Activated naive CD8-positive, alpha-beta T cell treated with anti-CD3 and anti-CD28 coated beads, Interleukin-2, amount 50 U/mL, for 16 hours (primary cell): ENCODE measurements at regions not wholly inside any gene's neighbourhood (a gene's known extent, or its start where the extent isn't known, plus 50 kb on each side); places are given as distances from the start of the nearest gene placed in this dataset.
"Not testable (repeated sequence)": the region's sequence is repeated elsewhere in the genome, so short reads cannot be mapped to it uniquely, and the experiment has no call there.

Experiments
- DNase-seq: peaks from one replicate; pipeline ENCODE4 v3.0.0-alpha.2; 2020; ENCODE audit warnings: low read depth, low spot score

DNA sequence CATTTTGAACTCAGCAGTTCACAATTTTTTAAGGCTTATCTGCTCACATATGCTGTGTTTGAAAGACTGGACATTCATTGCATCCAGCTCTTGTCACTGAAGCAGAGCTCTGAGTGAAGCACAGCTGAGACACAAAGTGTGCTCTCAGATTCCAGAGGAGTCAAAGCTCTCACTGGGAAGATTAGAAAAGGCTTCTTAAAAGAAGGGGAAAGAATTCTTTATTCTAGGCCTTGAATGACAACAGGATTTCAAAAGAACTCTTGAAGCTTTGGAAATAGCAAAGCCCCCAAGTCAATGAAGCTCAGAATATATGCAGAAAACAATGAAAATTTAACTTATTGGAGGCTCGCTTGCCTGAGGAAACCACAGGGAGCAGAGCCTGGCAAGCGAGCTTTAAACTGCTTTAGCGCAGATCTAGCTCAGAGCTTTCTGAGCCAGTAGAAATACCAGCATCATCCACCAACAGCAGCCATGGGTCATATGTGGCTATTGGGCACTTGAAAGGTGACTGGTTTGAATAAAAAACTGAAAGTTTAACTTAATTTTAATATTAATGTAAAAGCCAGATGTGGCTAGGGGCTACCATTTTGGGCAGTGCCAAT is 369.7 kb downstream of the OSR1 start:
- DNase-seq, result no peak

GRCh38 chr2:18987592-18988073 is 370.8 kb downstream of the OSR1 start:
- no peak for DNase-seq

DNA sequence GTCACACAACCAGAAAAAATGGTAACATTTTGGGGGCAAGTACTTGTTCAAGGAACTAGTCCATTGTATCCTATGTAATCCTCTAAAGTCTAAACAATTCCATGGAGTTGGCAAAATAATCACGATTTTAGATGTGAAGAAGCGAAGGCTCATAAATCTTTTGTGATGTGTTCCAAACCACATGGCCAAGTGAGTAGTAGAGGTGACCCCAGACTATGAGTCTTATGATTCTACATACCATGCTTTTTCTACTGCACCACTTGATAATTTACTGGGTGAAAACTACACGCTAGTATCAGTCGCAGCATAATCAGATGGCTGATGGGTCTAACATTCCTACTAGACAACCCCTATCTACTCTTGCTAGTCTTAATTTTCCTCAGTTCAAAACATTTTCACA is 371.4 kb downstream of the OSR1 start:
- DNase-seq, result no peak

- DNase-seq, result no peak
Measured at GRCh38 chr2:18986046-18986445, 372.4 kb downstream of the OSR1 start.

DNA sequence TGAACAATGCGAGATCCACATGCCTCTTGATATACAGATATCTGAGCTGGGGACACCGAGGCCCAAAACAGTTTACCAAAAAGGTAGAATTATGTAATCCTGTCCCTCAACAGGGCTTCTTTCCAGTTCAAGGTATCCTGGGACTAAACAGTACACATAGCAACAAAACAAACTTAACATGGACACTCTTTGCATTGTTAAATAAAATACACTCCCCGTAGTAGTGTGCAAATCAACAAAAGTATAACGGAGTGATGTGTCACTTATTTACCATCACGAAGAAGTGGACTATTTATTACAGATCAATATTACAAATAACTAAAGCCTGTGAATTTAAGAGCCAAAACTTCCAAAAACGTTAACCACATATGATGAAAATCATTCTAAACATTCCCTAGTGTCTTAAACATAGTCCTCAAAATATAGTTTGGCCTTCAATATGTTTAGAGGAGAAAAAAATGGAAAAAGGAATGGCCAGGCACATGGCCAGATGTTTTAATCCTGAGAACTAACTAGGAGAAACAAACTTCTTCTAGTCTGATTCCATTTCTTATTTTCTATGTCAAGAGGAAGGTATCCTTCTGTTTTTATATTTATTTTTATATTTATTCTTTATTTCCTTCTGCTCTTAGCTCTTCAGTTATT is 377.5 kb downstream of the OSR1 start:
- DNase-seq, result no peak

DNA sequence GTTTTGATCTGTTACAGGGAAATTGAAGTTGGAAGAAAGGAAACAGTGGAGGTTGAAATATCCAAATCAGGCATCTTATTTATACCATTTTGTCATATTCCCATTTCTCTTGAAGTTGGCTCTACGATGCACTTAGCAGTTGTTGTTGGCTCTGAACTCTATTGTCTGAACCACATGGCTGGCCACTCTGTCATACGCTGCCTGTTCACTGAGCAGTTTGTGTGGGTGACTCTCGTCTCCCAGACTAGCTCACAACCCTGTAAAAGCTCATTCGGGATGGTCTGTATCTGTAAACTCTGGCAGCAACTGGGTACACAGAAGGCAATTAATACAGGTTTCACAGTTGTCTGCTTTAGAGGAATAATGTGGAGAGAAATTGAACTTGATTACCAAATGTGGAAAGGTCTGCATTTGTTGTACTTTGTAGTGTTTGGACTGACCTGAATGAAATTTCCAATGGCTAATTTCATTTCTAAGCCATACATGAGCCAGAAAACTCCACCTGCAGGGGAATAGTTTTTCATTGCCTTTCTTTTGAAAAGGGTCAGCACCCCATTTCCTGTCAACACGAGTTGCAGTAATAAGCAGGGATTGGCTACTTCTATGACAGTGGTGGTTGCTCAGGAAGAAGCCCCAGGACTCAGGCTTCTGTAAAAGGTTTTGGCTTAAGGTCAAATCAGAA is 378.2 kb downstream of the OSR1 start:
- DNase-seq, result no peak

DNA sequence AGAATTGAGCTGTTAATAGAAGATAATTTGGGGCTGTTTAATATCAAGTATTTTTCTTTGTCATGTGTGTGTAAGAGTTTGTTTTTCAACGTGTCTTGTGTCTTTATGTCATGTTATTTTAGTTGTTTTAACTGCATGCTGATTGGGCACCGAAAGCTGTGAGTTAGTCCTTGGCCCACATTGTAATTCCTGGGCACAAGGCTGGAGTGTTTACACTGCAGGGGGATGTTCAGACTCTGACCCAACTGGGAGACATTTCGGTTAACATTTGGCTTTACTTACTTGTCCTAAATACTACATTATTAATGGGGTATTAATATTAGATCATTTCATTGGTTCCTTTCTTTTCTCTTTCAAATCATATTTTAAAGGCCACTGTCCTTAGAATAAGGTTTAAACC is 381.0 kb downstream of the OSR1 start:
- DNase-seq, result no peak

GRCh38 chr2:18976168-18976961 is 382.1 kb downstream of the OSR1 start:
- no peak for DNase-seq

DNA sequence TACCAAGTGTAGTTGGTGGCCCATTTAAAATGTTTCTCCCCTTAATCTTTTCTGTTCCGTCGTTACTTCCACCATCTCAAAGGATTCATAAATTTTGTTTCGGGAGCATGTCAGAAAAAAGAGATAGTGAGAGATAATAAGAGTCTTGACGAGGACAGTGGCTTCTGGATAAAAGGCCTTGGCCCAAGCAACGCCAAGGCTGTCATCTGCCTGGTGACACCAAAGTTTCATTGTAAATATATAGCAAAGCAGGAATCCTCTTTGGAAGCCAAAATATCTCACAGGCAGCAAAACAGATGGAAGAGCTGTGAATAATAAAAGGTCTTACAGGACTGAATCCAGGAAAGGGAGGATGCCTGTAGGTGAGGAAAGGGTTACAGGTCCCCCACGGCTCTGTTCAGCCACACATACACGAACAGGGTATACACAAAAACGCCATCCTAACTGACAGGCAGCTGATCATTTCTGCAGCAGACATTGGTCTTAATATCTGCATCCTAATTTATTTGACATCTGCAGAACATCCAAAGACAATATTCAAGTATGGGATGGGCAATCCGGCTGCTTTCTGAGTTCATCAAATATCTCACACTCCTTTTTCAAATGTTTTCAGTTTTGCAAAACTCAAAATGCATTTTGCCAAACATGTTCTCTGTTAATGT is 382.8 kb downstream of the OSR1 start:
- DNase-seq, result no peak

DNA sequence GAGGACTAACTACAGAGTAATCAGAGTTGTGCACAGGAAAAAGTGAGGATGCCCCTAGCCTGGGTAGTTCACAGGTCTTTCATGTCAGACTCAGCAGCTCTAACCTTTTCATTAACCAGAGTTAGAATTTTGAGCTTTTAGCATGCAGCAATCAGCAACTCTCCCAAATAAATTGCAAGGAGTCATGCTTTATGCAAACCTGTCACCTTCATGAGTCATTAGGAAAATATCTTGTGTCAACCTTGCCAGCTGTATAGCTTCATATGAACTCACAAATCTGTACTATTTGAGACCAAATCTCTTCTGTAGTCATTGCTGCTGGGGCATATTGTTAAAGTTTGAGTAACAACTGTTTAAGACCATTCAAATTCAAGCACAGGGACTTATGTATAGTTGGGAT is 382.3 kb upstream of the NT5C1B start:
- no peak for DNase-seq

- DNase-seq, result no peak
Measured at GRCh38 chr2:18971069-18971378, 381.7 kb upstream of the NT5C1B start.

GRCh38 chr2:18966131-18966530 is 376.8 kb upstream of the NT5C1B start:
- no peak for DNase-seq

DNA sequence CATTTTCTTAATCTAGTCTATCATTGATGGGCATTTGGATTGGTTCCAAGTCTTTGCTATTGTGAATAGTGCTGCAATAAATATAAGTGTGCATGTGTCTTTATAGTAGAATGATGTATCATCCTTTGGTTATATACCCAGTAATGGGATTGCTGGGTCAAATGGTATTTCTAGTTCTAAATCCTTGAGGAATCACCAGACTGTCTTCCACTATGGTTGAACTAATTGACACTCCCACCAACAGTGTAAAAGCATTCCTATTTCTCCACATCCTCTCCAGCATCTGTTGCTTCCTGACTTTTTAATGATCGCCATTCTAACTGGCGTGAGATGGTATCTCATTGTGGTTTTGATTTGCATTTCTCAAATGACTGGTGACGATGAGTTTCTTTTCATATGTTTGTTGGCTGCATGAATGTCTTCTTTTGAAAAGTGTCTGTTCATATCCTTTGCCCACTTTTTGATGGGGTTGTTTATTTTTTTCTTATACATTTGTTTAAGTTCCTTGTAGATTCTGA is 374.4 kb upstream of the NT5C1B start:
- DNase-seq, result not testable (repeated sequence)

GRCh38 chr2:18961991-18962421 is 372.6 kb upstream of the NT5C1B start:
- no peak for DNase-seq

DNA sequence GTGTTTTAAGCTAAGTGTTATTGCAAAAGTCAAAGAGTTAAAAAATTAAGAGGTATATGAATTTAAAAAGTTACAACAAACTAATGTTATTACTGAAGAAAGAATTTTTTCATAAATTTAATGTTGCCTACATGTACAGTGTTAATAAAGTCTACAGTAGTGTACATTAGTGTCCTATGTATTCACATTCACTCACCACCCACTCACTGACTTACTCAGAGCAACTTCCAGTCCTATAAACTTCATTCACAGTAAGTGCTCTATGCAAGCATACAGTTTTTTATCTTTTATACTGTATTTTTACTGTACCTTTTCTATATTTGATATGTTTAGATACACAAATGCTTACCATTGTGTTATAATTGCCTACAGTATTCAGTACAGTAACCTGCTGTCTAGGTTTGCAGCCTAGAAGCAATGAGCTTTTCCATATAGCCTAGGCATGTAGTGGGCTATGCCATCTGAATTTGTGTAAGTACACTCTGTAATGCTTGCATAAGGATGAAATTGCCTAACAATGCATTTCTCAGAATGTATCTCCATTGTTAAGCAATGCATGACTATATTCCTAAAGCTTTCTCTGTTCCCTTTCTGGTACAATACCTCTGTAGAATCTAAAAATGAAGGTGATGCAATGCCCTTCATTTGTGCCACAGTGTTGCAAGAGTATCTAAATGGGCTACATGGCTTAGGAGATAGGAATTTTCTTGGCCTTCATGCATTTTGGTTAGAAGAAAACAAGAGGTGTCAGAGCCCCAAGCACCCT is 370.8 kb upstream of the NT5C1B start:
- DNase-seq, result no peak

DNA sequence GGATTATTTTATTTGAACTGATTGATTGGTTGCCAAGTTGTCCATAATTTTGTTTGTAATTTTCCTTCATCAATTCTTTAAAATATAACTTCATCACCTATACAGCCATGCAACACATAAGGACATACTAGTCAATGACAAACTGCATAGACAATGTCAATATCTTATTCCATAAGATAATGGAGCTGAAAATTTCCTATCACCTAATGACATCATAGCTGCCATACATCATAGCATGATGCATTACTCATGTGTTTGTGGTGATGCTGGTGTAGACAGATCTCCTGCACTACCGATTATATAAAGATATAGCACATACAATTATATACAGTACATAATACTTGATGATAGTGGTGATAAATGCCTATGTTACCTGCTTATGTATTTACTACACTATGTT is 369.8 kb upstream of the NT5C1B start:
- DNase-seq, result no peak

DNA sequence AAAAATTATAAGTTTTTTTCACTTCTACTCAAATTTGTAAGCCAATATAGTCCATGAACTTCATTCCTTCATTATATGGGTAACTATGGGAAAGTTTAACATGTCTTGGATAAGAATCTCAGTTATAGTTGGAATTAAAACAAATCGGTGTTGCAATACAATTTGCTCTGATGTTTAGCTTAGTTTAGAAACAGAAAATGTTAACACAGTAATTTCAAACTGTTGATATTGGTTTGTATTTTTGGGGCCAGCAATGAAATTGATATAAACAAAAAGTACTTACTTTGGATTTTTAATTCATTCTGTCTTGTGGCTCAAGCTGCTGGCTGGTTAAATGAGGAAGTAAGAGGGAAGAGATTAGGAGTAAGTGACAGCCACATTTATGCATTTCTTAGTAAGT is 368.5 kb upstream of the NT5C1B start:
- DNase-seq, result no peak

DNA sequence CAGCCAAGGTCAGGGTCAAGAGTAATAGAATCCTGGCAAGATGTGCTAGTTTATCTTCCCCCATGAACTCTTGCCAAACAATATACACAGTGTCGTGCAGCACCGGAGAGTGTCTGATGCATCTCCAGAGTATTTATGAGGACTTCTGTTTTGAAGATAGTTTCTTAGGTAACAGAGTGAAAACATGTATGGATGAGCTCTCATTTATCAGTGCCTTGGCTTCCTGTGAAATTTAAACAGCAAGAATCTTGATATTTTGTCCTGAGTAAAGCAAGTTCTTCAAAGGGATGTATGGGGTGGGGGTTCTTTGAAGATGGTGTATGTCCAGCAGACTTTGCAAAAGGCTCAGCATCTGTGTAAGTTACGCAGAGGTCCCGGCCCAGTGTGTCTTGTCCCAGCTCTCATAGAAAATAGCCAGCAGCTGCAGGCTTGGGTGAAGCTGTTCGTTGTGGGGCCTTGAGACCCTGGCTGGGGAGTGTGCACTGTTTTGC is 361.0 kb upstream of the NT5C1B start:
- no peak for DNase-seq

- no peak for DNase-seq
Measured at GRCh38 chr2:18949871-18950270, 360.5 kb upstream of the NT5C1B start.

GRCh38 chr2:18940184-18940583 is 350.8 kb upstream of the NT5C1B start:
- DNase-seq, result no peak

- not testable (repeated sequence) for DNase-seq
Measured at GRCh38 chr2:18939740-18940139, 350.4 kb upstream of the NT5C1B start.
